Progenitor cell of endocrine pancreas (in vitro differentiated cells): ENCODE measurements at regions not wholly inside any gene's neighbourhood (a gene's known extent, or its start where the extent isn't known, plus 50 kb on each side); places are given as distances from the start of the nearest gene placed in this dataset.
"Not testable (repeated sequence)": the region's sequence is repeated elsewhere in the genome, so short reads cannot be mapped to it uniquely, and the experiment has no call there.

Experiments used
- DNase-seq: peaks from one replicate; pipeline ENCODE4 v3.0.0; 2021; ENCODE audit warnings: low spot score; ENCODE audit not compliant: unreplicated experiment
- H3K27ac Mint-ChIP-seq: 2 replicates; pipeline ENCODE4 v1.8.0; 2021; ENCODE audit warnings: mild to moderate bottlenecking, moderate library complexity, mixed read lengths
- H3K27me3 Mint-ChIP-seq: 2 replicates; pipeline ENCODE4 v1.8.0; 2021; ENCODE audit warnings: mixed read lengths
- H3K36me3 Mint-ChIP-seq: 2 replicates; pipeline ENCODE4 v1.8.0; 2022; ENCODE audit warnings: mixed read lengths; ENCODE audit not compliant: insufficient read depth
- H3K4me1 Mint-ChIP-seq: 2 replicates; pipeline ENCODE4 v1.8.0; 2021; ENCODE audit warnings: low read depth, mixed read lengths
- H3K4me3 Mint-ChIP-seq: 2 replicates; pipeline ENCODE4 v1.8.0; 2021; ENCODE audit warnings: low read depth, mild to moderate bottlenecking, moderate library complexity, mixed read lengths
- H3K9me3 Mint-ChIP-seq: 2 replicates; pipeline ENCODE4 v1.8.0; 2021; ENCODE audit warnings: low read depth, mixed read lengths
- TF ChIP-seq, protein P1 (sequence below): fragments of 200-600 bp; sonication (generic); IDR thresholded peaks from one replicate; pipeline ENCODE4 v1.5.0; 2021; ENCODE audit warnings: antibody characterized with exemption, mild to moderate bottlenecking; ENCODE audit not compliant: unreplicated experiment

DNA sequence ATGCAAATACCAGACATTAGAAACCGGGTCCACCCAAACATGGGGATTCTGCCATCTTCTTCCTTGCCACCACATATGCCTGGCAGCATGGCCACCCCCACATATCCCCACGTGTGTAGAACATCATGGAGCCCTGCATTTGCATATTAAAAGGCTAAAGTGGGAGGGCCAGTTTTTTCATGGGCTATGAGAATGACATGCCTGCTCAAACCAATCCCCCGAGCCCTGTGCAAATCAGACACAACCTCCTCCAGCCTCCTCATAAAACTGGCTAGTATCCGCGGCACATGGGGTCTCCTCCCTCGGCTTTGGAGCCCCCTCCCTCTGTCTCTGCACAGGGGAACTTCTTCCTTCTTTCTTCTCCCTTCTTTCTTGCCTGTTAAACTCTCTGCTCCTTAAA is 174.9 kb upstream of the WSCD1 start:
- no peaks in the 10 kb centered on the region for H3K36me3 Mint-ChIP-seq
- TF ChIP-seq, protein P1, sequence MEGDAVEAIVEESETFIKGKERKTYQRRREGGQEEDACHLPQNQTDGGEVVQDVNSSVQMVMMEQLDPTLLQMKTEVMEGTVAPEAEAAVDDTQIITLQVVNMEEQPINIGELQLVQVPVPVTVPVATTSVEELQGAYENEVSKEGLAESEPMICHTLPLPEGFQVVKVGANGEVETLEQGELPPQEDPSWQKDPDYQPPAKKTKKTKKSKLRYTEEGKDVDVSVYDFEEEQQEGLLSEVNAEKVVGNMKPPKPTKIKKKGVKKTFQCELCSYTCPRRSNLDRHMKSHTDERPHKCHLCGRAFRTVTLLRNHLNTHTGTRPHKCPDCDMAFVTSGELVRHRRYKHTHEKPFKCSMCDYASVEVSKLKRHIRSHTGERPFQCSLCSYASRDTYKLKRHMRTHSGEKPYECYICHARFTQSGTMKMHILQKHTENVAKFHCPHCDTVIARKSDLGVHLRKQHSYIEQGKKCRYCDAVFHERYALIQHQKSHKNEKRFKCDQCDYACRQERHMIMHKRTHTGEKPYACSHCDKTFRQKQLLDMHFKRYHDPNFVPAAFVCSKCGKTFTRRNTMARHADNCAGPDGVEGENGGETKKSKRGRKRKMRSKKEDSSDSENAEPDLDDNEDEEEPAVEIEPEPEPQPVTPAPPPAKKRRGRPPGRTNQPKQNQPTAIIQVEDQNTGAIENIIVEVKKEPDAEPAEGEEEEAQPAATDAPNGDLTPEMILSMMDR: no peak
- H3K9me3 Mint-ChIP-seq: peaks cover 1% of the 10 kb centered on the region
- H3K27ac Mint-ChIP-seq: no peak overlapping the region
- H3K4me3 Mint-ChIP-seq: no peak overlapping the region
- H3K27me3 Mint-ChIP-seq: peaks cover 22% of the 10 kb centered on the region
- peaks cover 6% of the 10 kb centered on the region for H3K4me1 Mint-ChIP-seq
- DNase-seq: no peak

GRCh38 chr17:5896215-5896614 is 174.0 kb upstream of the WSCD1 start:
- Mint-ChIP-seq H3K36me3 (no peaks in the 10 kb centered on the region), H3K27me3 (peaks cover 22% of the 10 kb centered on the region), H3K4me3 (no peak overlapping the region), H3K9me3 (no peaks in the 10 kb centered on the region), H3K4me1 (peaks cover 6% of the 10 kb centered on the region), H3K27ac (no peak overlapping the region)
- no peak for DNase-seq
- TF ChIP-seq, protein P1: no peak

- Mint-ChIP-seq H3K27ac (no peak overlapping the region), H3K4me3 (no peak overlapping the region), H3K27me3 (peaks cover 22% of the 10 kb centered on the region)
Observed at GRCh38 chr17:5897275-5897911, 172.8 kb upstream of the WSCD1 start.

DNA sequence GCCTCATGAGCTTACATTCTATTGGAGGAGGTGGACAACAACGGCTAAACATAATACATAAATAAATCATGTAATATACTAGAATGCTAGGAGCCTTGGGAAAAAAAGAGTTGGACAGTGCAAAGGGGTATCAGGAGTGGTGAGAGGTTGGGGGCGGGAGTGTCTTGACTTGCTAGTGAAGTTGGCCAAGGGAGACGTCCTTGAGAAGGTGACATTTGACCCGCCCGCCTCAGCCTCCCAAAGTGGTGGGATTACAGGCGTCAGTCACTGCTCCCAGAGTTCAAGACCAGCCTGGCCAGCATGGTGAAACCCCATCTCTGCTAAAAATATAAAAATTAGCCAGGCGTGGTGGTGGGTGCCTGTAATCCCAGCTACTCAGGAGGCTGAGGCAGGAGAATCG is 172.2 kb upstream of the WSCD1 start:
- not testable (repeated sequence) for H3K9me3 Mint-ChIP-seq, H3K36me3 Mint-ChIP-seq, DNase-seq, H3K4me1 Mint-ChIP-seq, H3K27ac Mint-ChIP-seq, H3K4me3 Mint-ChIP-seq
- H3K27me3 Mint-ChIP-seq: peaks cover 22% of the 10 kb centered on the region

More at GRCh38 chr17:5897275-5897911, 172.8 kb upstream of the WSCD1 start:
- TF ChIP-seq, protein P1: no peak
- no peak for DNase-seq
- Mint-ChIP-seq H3K9me3 (no peaks in the 10 kb centered on the region), H3K36me3 (no peaks in the 10 kb centered on the region), H3K4me1 (peaks cover 8% of the 10 kb centered on the region)

DNA sequence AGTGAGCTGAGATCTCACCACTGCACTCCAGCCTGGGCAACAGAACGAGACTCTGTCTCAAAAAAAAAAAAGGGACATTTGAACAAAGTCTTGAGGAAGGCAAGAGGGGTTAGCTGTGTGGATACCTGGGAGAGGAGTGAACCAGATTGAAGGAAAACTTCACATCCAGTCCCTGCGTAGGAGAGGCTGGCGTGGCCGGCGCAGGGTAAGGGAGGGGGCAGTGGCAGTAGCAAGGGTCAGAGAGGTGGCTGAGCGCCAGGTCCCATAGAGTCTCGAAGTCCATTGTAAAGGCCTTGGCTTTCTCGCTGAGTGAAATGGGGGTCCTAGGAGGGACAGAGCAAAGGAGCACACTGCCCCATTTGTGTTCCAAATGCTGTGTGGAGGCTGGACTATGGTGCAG is 171.8 kb upstream of the WSCD1 start:
- H3K27me3 Mint-ChIP-seq: peaks cover 22% of the 10 kb centered on the region
- H3K4me1 Mint-ChIP-seq: peaks cover 8% of the 10 kb centered on the region
- peaks cover 1% of the 10 kb centered on the region for H3K9me3 Mint-ChIP-seq
- no peak overlapping the region for H3K4me3 Mint-ChIP-seq
- H3K27ac Mint-ChIP-seq: no peak overlapping the region
- DNase-seq: no peak
- TF ChIP-seq, protein P1: no peak
- no peaks in the 10 kb centered on the region for H3K36me3 Mint-ChIP-seq

DNA sequence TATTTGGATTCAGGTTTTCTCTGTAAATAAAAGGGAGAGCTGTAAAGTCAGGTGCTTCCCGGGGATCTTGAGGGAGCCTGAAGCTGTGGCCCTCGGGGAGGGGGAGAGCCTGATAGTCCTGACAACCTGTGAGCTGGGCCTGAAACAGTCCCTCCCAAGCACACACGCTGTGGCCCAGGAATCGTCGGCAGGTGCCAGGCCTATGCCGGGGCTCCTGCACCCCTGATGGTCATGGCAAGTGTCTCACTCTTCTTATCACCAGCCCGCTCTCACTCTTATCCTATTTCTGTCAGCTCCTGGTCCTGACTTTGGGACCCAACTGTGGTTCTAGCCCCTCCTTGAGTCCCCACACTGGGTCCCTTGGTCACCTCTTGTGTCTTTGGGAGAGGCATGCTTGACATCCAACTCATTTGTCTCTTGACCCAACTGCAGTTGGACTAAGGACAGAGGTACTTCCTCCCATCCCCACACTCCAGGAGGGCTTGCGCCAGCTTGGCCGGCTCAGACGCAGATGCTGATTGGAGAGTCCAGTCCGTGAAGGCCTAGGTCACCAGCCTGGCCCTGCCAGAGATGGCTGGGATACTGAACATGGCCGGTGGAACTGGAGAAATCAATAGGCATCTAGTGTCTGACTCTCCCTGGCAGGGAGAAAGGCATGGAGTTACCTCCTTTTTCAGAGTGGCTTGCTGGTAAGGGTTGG is 170.5 kb upstream of the WSCD1 start:
- H3K4me1 Mint-ChIP-seq: peaks cover 8% of the 10 kb centered on the region
- no peak overlapping the region for H3K27ac Mint-ChIP-seq
- no peaks in the 10 kb centered on the region for H3K36me3 Mint-ChIP-seq
- peaks cover 19% of the 10 kb centered on the region for H3K27me3 Mint-ChIP-seq
- TF ChIP-seq, protein P1: no peak
- H3K4me3 Mint-ChIP-seq: no peak overlapping the region
- DNase-seq: no peak
- H3K9me3 Mint-ChIP-seq: peaks cover 14% of the 10 kb centered on the region
